Activated gamma-delta T cell treated with Interleukin-2 at 50 U/mL for 16 hours (primary cell): ENCODE measurements at regions not wholly inside any gene's neighbourhood (a gene's known extent, or its start where the extent isn't known, plus 50 kb on each side); places are given as distances from the start of the nearest gene placed in this dataset.
"Not testable (repeated sequence)": the region's sequence is repeated elsewhere in the genome, so short reads cannot be mapped to it uniquely, and the experiment has no call there.

Experiments used
- DNase-seq: peaks from one replicate; pipeline ENCODE4 v3.0.0-alpha.2; 2020

- no peak for DNase-seq
Measured at GRCh38 chr7:51471210-51471980, 154.8 kb upstream of the COBL start.

DNA sequence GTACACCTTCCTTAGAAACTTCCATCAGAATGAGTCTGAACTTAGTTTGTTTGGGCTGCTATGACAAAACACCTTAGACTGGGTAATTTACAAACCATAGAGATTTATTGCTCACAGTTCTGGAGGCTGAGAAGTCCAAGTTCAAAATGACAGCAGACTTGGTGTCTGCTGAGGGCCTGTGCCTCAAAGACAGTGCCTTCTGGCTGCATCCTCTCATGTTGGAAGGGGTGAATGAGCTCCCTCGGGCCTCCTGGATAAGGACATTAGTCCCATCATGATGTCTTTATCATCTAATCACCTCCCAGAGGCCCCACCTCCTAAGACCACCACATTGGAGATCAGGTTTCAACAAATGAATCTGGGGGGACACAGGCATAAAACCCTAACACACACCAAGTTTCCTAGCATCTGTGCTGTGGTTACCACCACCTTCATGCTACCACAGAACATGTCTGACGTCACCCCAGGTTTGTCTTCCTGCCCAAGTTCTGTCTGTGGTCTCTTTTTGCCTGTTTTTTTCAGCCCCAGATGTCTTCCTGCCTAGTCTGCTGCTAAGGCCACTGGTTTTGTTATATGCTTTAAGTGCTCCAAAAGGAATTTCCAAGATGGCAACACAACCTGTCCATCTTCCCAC is 150.9 kb upstream of the COBL start:
- DNase-seq, result no peak

- no peak for DNase-seq
Measured at GRCh38 chr7:51459809-51460208, 143.2 kb upstream of the COBL start.

GRCh38 chr7:51458693-51459092 is 142.1 kb upstream of the COBL start:
- DNase-seq, result no peak

DNA sequence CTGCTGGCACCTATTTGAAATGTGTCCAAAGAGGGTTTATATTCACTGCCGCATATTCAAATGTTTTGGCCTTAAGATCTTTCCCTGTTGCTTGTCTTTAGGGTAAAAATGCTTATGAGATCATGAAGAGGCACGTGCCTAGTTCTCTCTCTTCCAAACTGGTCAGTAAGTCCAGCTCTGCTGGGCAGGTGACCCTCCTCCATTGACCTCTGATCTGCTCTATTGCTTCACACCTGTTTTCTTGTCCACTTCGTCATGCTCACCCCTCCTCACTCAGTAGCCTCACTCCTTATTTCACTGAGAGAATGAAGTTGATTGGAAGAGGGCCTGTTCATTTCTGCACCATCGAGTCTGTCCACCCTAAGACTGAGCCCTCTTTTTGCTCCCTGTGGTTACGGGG is 140.5 kb upstream of the COBL start:
- no peak for DNase-seq

DNA sequence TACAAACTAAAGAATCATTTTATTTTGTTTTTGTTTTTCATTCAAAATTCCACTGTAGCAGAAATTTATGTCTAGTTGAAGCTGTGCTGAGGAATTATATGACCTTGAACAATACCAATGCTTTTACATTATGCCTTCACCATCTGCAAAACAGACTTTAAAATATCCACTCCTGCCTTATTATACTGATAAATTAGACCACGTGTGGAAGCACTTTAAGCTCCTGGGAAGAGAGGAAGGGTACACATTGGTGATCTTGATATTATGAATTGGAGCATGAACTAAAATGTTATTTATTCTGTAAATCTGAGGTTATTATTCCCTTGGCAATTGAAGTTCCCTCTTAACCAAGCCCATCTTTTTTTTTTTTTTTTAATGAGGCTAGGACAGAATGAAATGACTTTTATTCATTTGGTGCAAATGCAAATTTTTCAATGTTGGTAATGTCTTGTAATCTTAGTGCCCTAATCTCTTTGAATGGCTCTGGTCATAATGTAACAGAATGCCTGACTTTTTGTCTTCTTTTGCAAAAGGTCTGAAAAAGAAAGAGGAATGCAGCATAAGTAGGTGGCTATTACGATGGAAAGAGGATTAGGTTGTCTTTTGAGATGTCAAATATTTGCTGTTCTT is 139.9 kb upstream of the COBL start:
- no peak for DNase-seq

DNA sequence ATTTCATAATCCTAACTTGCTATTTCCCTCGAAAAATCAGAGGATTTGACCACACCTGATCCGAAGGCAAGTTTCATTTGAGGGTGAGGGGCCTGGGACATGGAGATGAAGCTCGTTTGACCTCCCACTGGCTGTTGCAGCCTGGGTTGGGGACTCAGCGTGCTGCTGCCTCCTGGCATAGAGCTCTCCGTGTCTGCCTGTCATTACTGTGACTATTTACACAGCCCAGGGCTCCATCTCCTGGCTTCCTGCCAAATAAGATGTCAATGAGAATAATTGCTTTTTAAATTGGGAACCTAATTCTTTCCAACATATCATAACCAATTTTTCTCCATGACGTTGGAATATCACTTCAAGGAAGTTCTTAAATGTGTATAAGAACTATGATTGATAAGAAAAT is 139.3 kb upstream of the COBL start:
- no peak for DNase-seq

GRCh38 chr7:51455513-51455912 is 138.9 kb upstream of the COBL start:
- no peak for DNase-seq

- DNase-seq, result no peak
Measured at GRCh38 chr7:51455086-51455485, 138.5 kb upstream of the COBL start.

GRCh38 chr7:51452694-51453093 is 136.1 kb upstream of the COBL start:
- DNase-seq, result no peak

DNA sequence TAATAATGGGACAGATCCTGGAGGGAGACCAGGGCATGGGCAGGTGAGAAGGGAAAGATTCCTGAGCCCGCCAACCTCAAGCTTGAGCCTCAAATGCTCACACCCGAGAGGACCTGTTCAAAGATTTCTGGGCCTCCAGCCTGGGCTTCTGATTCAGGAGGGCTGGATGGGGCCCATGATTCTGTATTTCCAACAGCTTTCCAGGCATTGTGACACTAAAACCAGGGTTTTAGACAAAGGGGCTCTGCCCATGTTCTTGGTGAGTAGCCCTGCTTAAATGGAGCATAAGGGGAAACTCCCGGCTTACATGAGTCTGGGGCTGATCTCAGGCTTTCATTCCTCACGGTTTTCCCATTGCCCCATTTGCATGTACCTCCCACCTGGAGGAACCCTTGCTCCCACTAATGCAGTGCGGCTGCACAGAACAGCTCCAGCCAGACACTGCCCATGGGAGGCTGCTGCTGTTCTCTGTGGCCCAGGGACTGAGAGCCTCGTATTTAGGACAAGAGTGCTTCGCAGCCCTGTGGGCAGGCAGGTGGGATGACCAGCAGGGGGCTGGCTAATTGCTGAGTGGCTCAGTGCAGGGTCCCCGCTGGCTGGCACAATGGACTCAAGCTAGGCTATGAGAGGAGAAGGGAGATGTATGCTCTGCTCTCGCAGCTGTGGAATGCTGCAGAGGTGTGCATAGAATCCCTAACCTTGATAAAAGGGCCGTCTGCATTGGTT is 135.3 kb upstream of the COBL start:
- no peak for DNase-seq

DNA sequence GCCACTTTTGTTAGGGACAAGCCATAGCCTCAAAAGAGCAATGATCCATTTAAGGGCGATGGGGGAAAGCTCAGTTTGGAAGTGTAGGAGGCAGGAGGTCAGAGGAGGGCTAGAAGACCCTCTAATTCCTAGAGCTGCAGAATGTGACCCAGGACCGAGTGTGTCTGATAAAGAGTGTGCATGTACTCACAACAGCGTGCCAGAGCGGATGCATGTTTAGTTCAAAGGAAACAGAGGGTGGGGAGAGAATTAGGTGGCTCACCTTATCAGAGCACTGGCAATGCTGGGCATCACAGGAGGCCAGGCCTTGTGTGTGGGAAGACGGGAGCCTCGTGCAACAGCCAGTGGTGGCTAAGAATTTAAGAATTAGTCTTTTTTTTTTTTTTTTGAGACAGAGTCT is 133.9 kb upstream of the COBL start:
- DNase-seq, result no peak

- DNase-seq, result no peak
Measured at GRCh38 chr7:51446785-51447184, 130.2 kb upstream of the COBL start.

- no peak for DNase-seq
Measured at GRCh38 chr7:51446356-51446755, 129.7 kb upstream of the COBL start.

DNA sequence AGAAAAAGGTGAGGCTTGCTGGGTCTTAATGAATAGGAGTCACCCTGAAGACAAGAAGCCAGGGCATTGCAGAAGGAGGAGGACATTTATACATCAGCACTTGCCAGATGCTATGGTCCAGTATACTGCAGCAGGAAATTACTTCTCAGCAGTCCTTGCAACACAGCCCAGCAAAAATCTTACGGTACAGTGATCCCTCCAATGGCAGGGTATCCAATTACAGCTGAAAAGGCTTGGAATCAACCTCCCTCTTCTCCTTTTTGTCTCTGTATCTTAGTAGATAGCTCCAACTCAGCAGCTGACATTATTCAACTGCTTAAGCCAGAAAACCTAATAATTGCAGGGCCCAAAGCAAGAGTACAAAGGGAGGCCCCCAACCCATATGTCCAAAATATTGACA is 128.3 kb upstream of the COBL start:
- no peak for DNase-seq

- peak; percentile 15 for DNase-seq
Measured at GRCh38 chr7:51430480-51431086, 114.0 kb upstream of the COBL start.

DNA sequence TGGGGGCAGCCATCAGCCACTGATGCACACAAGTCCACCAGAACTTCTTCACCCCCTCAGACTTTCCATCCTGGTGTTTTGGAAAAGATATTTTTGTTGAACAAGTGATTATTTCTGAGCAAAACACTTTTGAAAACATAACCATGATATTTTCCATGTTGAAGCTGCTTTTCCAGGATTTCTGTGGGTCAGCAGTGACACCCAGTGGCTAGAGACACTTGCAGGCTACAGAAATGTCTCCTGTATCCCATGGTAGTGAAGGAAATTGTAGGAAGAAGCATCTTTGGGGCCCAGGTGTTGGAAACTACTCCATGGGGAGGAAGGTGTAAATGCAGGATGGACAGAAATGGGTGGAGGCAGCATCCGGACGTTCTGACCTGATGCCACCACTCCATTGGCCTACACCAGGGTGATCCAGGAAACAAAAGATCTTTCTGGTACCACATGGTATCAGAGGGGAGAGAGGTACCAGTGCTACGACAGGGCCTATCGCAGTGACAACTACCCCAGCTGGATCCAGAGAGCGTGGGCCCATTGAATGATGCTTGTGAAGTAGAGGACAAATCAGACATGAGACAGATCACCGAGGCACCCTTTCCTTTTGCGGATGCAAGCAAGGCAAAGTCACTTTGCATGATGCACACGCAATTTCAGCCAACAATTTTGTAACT is 111.7 kb upstream of the COBL start:
- no peak for DNase-seq

GRCh38 chr7:51426163-51426562 is 109.6 kb upstream of the COBL start:
- no peak for DNase-seq

GRCh38 chr7:51409934-51410333 is 93.3 kb upstream of the COBL start:
- not testable (repeated sequence) for DNase-seq

- not testable (repeated sequence) for DNase-seq
Measured at GRCh38 chr7:51397608-51398007, 81.0 kb upstream of the COBL start.

DNA sequence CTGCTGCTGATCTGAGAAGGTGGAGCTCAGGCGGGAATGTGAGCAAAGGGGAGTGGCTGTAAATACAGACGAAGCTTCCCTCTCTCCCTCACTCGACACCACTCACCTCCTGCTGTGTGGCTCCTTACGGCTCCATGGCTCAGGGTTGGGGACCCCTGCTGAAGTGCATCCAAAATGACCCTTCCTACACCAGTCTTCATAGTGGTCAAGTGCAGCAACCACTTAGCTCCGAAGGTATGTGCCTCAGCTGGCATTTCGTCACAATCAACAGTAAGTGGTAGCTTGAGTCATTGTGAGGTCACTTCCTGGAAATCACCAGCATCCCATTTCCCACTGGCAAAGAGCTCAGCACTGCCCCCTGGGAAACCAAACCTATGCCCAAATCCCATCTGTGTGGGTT is 76.4 kb upstream of the COBL start:
- not testable (repeated sequence) for DNase-seq

DNA sequence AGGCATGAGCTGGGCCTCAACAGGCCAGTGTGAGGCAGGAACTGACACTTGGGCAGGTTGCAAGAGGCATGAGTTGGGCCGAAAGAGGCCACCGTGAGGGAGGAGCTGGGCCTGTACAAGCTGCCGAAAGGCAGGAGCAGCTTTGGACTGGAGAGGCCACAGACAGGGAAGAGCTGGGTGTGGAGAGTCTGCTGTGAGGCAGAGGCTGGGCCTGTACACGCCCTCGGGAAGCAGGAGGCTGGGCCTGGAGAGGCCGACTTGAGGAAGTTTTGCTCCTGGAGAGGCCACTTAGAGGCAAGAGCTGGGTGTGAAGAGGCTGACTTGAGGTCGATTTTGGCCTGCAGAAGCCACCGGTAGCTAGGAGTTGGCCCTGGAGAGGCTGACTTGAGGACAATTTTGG is 73.3 kb upstream of the COBL start:
- DNase-seq, result not testable (repeated sequence)
